ENCODE measurements at regions not wholly inside any gene's neighbourhood (a gene's known extent, or its start where the extent isn't known, plus 50 kb on each side); places are given as distances from the start of the nearest gene placed in this dataset.

DNA sequence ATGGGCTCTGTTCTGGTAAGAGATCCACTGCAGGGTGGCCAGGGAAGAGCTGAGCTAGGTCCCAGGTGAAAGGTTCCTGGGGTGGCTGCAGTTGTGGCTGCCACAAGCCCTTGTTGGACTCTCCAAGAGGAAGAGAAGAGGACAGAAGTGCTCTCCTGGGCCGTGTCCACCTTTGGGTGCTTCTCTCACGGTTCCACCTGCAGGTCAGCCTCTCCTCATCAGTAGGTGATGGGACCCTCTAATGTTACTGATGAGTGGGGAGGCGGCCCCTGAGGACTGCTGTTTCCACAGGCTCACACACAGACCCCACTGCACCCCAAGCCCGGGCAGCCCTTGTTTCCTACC lies 804.9 kb downstream of the BRD1 start:
- DNase-seq (ENCODE audit: low read depth): no peak
- TF ChIP-seq, protein P1, sequence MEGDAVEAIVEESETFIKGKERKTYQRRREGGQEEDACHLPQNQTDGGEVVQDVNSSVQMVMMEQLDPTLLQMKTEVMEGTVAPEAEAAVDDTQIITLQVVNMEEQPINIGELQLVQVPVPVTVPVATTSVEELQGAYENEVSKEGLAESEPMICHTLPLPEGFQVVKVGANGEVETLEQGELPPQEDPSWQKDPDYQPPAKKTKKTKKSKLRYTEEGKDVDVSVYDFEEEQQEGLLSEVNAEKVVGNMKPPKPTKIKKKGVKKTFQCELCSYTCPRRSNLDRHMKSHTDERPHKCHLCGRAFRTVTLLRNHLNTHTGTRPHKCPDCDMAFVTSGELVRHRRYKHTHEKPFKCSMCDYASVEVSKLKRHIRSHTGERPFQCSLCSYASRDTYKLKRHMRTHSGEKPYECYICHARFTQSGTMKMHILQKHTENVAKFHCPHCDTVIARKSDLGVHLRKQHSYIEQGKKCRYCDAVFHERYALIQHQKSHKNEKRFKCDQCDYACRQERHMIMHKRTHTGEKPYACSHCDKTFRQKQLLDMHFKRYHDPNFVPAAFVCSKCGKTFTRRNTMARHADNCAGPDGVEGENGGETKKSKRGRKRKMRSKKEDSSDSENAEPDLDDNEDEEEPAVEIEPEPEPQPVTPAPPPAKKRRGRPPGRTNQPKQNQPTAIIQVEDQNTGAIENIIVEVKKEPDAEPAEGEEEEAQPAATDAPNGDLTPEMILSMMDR (IDR thresholded peaks at IDR 0.05; ENCODE audit: control insufficient read depth, extremely low read depth, insufficient read depth): no peak
- no peak overlapping the region for H3K4me3 ChIP-seq (ENCODE audit: low read depth, low read length)

DNA sequence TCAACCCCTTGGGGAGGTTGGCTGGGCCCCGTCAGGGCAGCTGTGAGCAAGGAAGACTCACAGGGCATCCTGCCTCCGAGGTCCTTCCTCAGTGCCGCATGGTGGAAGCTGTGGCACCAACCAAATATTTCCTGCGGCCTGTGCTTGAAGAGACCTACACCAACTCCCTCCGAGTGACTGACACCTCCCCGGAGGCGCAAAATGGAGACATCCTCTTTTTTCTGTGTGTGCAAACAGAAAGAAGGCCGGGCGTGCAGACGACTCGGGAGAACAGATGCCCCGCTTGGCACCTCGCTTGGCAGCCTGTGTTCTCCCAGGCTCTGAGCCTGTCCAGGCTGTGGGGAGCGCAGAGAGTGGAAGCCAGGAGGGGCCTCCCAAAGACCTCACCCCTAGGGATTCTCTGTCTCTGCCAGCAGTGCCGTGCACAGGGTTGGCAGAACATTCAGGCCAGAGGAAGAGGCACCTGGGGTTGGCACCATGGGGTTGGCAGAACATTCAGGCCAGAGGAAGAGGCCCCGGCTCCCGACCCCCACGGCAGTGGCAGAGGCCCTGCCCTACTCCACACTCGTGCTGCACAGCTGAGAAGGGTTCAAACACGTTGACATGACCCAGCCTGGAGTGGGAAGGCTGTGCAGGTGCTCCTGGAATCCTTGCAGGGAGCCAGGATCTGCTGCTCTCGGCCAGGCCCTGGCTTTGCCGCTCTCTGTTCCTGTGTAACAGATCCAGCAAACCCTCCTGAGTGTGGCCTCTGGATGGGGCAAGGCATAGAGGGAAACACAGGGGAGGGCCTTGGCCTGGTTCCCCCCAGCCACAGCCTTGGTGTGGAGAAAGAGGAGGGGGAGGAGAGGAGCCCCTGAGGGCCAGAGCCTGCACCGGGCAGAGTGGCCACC lies 805.5 kb downstream of the BRD1 start:
- H3K4me3 ChIP-seq (ENCODE audit: low read depth, low read length): no peak overlapping the region
- TF ChIP-seq, protein P1 (IDR thresholded peaks at IDR 0.05; ENCODE audit: control insufficient read depth, extremely low read depth, insufficient read depth): no peak
- DNase-seq (ENCODE audit: low read depth): no peak

DNA sequence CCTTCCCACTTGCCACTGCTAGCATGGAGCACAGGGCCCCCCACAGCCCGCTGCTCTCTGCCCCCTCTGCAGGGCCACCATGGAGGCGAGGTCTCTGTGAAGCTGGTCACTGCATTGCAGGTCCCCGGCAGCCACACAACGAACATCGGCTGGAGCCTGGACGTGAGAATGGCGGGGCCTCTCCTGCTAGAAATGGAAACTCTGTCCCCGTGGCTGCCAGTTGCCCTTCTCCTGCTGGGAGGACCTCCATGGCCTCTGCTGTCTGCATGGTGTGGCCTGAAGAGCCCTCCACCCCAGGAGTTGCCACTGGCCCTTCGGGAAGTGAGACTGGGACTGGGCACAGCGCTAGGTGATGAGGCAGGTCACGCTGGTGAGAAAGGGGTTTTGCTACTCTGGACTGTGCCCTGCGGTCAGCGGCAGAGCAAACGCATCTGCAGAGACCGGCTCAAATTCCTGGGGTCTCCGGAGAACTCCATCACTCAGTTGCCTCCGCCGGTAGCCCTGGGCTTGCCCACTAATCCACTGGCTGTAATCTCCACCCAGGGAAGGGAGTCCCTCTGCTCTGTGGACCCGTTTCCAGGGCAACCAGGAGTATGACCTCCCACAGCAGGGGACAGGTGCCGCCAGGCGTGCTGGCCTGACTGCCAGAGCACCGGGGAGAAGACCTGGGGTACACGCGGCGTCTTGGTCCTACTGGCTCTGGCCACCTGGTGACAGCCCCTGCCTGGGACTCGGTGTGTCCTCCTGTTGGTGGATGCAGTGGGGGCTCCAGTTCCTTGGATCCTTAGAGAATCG lies 806.3 kb downstream of the BRD1 start:
- DNase-seq (ENCODE audit: low read depth): no peak
- no peak overlapping the region for H3K4me3 ChIP-seq (ENCODE audit: low read depth, low read length)
- TF ChIP-seq, protein P1 (IDR thresholded peaks at IDR 0.05; ENCODE audit: control insufficient read depth, extremely low read depth, insufficient read depth): no peak

DNA sequence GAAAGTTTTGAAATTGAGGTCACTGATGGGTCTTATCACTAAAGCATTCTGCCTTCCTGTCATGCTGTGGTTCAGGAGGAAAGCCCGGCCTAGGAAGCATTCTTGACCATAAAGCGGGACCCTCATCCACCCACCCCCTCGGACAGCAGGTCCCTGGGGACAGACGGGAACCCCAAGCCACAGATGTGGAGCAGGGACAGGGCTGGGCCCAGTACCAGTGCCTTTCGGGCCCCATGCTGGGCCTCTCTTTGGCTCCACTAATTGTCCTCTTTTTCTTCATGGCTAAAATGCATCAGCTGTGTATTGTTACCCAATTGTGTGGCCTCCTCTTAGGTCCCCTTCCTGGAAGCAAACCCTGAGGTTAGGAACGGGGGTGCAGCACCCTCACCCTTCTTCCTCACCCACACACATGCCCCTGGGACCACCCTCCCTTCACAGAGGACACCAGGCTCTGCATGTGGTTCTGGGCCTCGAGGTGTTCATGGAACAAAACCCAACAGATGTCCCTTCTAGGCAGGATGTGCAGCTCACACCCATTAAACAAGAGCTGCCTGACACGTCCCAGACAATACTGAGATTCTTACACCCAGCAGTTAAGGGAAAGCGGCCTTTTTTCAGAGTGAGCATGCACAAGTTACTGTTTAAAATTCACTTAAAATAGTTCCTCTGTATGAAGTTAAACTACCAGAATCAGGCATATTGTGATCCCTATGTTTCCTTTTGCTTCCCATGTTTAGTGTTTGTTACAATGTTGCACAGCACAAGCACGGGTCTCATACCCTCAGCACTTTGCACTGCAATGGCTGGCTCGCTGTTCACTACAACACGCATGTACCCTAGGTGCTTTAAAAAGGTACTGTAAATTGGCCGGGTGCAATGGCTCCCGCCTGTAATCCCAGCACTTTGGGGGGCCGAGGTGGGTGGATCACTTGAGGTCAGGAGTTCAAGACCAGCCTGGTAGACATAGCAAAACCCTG lies 807.6 kb downstream of the BRD1 start:
- no peak overlapping the region for H3K4me3 ChIP-seq (ENCODE audit: low read depth, low read length)
- TF ChIP-seq, protein P1 (IDR thresholded peaks at IDR 0.05; ENCODE audit: control insufficient read depth, extremely low read depth, insufficient read depth): no peak
- no peak for DNase-seq (ENCODE audit: low read depth)

DNA sequence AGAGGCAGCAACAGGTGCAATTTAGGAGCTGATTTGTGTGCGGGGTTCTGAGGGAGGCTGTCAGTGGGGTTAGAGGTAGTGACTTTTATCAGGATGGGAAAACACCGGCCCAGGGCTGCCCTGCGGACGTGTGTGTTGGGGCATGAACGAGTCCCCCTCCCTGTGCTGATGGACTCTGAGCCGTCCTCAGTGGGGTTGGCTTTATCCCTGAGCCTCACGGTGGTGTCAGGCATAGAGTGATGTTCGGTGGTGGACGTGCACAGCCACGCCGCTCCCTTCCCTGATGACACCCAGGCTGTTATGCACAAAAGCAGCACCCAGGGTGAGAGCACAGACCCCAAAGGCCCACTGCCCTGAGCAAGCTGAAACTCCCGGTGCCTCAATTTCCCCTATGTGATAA lies 809.1 kb downstream of the BRD1 start:
- TF ChIP-seq, protein P1 (IDR thresholded peaks at IDR 0.05; ENCODE audit: control insufficient read depth, extremely low read depth, insufficient read depth): no peak
- DNase-seq (ENCODE audit: low read depth): no peak
- no peak overlapping the region for H3K4me3 ChIP-seq (ENCODE audit: low read depth, low read length)
